Fibroblast of lung (primary cell): ENCODE measurements at regions not wholly inside any gene's neighbourhood (a gene's known extent, or its start where the extent isn't known, plus 50 kb on each side); places are given as distances from the start of the nearest gene placed in this dataset.

Experiments
- DNase-seq, 2 donors: peaks; one replicate each; pipeline versions ENCODE4 v3.0.0 to v3.0.0-alpha.2; 2010; ENCODE audit warnings: low read depth in 2 of 2
- H2AFZ ChIP-seq: 2 replicates; pipeline ENCODE4 v1.5.1; 2012; ENCODE audit warnings: low read length, control low read depth, inconsistent platforms
- H3K27ac ChIP-seq: 2 replicates; pipeline ENCODE4 v1.5.1; 2011; ENCODE audit warnings: low read length, control low read depth; ENCODE audit not compliant: insufficient read depth
- H3K27me3 ChIP-seq: 2 replicates; pipeline ENCODE4 v1.5.1; 2011; ENCODE audit warnings: mild to moderate bottlenecking, low read length; ENCODE audit not compliant: control insufficient read depth, insufficient read depth
- H3K36me3 ChIP-seq: 2 replicates; pipeline ENCODE4 v1.5.1; 2011; ENCODE audit warnings: low read length; ENCODE audit not compliant: control insufficient read depth, insufficient read depth
- H3K4me1 ChIP-seq: 2 replicates; pipeline ENCODE4 v1.5.1; 2011; ENCODE audit warnings: low read length; ENCODE audit not compliant: control insufficient read depth, insufficient read depth; ENCODE audit errors: extremely low read depth
- H3K4me2 ChIP-seq: 2 replicates; pipeline ENCODE4 v1.5.1; 2011; ENCODE audit warnings: low read length, control low read depth; ENCODE audit not compliant: insufficient read depth; ENCODE audit errors: extremely low read depth
- H3K4me3 ChIP-seq, 4 experiments: fragments of 200-600 bp in 1 of 4; sonication (generic) in 1 of 4; replicated peaks in 1 of 4; 2 replicates each; pipeline ENCODE4 v1.5.1; 2011 to 2016; ENCODE audit warnings: low read length in 4 of 4, low read depth in 3 of 4, mild to moderate bottlenecking in 3 of 4, control low read depth in 2 of 4, inconsistent platforms in 1 of 4, mixed read lengths in 1 of 4; ENCODE audit not compliant: insufficient read depth in 1 of 4; ENCODE audit errors: control extremely low read depth in 1 of 4
- H3K79me2 ChIP-seq: 2 replicates; pipeline ENCODE4 v1.5.1; 2012; ENCODE audit warnings: mild to moderate bottlenecking, low read length, inconsistent platforms; ENCODE audit not compliant: control insufficient read depth, insufficient read depth
- H3K9ac ChIP-seq: 2 replicates; pipeline ENCODE4 v1.5.1; 2011; ENCODE audit warnings: mild to moderate bottlenecking, low read length, control low read depth; ENCODE audit not compliant: insufficient read depth
- H3K9me3 ChIP-seq: 2 replicates; pipeline ENCODE4 v1.5.1; 2012; ENCODE audit warnings: low read depth, low read length; ENCODE audit not compliant: control insufficient read depth, insufficient read depth
- H4K20me1 ChIP-seq: 2 replicates; pipeline ENCODE4 v1.5.1; 2011; ENCODE audit warnings: low read length; ENCODE audit not compliant: control insufficient read depth, insufficient read depth; ENCODE audit errors: extremely low read depth
- EZH2 ChIP-seq: IDR thresholded peaks from 2 replicates; pipeline ENCODE4 v1.5.1; 2012; ENCODE audit warnings: low read length, control low read depth, mild to moderate bottlenecking; ENCODE audit errors: missing control alignments
- TF ChIP-seq, protein P1 (sequence below), 2 donors: IDR thresholded peaks in 1 of 2; conservative IDR thresholded peaks in 1 of 2; 1 replicate in 1 of 2; 2 replicates in 1 of 2; pipeline ENCODE4 v1.5.1; 2011 to 2012; ENCODE audit warnings: low read length in 2 of 2, control low read depth in 1 of 2, inconsistent platforms in 1 of 2, low read depth in 1 of 2, mild to moderate bottlenecking in 1 of 2

DNA sequence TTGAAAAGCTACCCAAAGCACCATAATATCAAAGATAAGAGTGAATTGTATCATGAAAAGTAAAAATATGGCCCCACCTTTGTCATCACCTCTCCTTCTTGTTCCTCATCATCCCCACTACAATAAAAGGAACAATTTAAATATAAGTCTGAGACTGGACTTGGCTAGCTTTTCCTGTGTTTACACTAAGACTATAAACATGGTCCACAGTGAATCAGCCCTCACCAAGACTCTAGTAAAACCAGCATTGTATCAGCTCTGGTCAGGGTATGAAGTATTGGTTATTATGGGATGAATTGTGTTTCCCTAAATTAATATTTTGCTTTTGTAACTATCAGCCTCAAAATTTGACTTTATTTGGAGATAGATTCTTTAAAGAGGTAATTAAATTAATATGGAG is 105.4 kb downstream of the SLC25A46 start:
- Histone ChIP-seq H3K4me3 (no peak overlapping the region), H3K4me2 (no peak overlapping the region), H3K36me3 (no peaks in the 10 kb centered on the region), H3K27ac (no peak overlapping the region), H3K9ac (no peak overlapping the region), H3K27me3 (no peaks in the 10 kb centered on the region), H4K20me1 (no peaks in the 10 kb centered on the region), H2AFZ (no peak overlapping the region), H3K9me3 (no peaks in the 10 kb centered on the region), H3K4me1 (no peaks in the 10 kb centered on the region), H3K79me2 (no peaks in the 10 kb centered on the region)
- TF ChIP-seq, protein P1, sequence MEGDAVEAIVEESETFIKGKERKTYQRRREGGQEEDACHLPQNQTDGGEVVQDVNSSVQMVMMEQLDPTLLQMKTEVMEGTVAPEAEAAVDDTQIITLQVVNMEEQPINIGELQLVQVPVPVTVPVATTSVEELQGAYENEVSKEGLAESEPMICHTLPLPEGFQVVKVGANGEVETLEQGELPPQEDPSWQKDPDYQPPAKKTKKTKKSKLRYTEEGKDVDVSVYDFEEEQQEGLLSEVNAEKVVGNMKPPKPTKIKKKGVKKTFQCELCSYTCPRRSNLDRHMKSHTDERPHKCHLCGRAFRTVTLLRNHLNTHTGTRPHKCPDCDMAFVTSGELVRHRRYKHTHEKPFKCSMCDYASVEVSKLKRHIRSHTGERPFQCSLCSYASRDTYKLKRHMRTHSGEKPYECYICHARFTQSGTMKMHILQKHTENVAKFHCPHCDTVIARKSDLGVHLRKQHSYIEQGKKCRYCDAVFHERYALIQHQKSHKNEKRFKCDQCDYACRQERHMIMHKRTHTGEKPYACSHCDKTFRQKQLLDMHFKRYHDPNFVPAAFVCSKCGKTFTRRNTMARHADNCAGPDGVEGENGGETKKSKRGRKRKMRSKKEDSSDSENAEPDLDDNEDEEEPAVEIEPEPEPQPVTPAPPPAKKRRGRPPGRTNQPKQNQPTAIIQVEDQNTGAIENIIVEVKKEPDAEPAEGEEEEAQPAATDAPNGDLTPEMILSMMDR (conservative IDR thresholded peaks at IDR 0.05 in 1 of 2, IDR thresholded peaks at IDR 0.05 in 1 of 2; ENCODE audit: low read depth in 1 of 2, low read length in 2 of 2), result no peak
- TF ChIP-seq EZH2, result no peak
- peak in 1 of 2 donors; percentile 41 for DNase-seq

DNA sequence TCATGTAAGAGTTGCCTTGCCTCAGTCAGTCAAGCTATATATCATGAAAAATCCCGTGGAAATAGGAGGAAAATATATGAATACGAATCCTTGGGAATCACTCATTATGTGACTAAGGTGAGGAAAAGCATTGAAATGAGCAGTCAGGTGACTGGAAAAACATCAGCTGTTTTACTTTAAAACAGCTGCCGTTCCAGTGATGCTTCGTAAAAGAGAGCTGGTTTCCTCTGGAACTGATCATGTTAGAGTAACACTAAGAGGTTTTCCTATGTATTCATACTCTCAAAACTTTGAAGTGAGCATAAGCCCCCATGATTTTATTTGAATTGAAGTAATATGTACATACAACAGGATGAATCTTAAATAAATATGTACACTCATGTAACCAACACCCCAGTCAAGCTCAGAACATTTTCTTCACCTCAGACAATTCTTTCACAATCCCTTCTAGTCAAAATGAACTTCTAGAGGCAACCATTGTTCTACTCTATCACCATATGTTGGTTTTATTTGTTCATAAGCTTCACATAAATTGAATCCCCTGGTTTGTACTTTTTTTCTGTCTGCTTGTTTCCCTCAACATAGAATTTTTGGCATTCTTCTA is 107.7 kb downstream of the SLC25A46 start:
- H3K9ac ChIP-seq, result no peak overlapping the region
- H3K79me2 ChIP-seq, result no peaks in the 10 kb centered on the region
- no peaks in the 10 kb centered on the region for H4K20me1 ChIP-seq
- H3K9me3 ChIP-seq, result no peaks in the 10 kb centered on the region
- no peak overlapping the region for H2AFZ ChIP-seq
- no peak overlapping the region for H3K27ac ChIP-seq
- TF ChIP-seq, protein P1 (conservative IDR thresholded peaks at IDR 0.05 in 1 of 2, IDR thresholded peaks at IDR 0.05 in 1 of 2; ENCODE audit: low read depth in 1 of 2, low read length in 2 of 2), result no peak
- no peak for TF ChIP-seq EZH2
- H3K36me3 ChIP-seq, result no peaks in the 10 kb centered on the region
- H3K27me3 ChIP-seq, result no peaks in the 10 kb centered on the region
- no peaks in the 10 kb centered on the region for H3K4me1 ChIP-seq
- no peak overlapping the region for H3K4me3 ChIP-seq
- DNase-seq, result no peak
- H3K4me2 ChIP-seq, result no peak overlapping the region

DNA sequence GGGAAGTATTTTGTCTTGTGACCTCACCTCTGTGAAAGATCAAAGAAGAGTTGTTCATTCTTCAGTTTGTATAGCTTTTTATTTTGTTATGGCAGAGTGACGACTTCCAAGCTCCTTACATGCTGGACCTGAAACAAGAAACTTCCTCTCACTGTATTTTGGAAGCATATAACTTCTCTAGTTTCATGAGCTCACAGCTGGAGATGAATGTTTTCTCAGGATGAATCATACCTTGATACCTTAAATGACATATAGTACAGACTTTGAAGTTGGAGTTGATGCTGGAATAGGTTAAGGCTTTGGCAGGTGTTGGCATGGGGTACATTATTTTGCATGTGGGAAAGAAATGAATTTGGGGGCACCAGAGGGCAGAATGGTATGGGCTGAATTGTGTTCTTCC is 112.5 kb downstream of the SLC25A46 start:
- H3K36me3 ChIP-seq, result no peaks in the 10 kb centered on the region
- H2AFZ ChIP-seq, result no peak overlapping the region
- no peak overlapping the region for H3K4me2 ChIP-seq
- no peak overlapping the region for H3K9ac ChIP-seq
- peak in 1 of 2 donors; percentile 34 for DNase-seq
- H3K79me2 ChIP-seq, result no peaks in the 10 kb centered on the region
- no peak overlapping the region for H3K27ac ChIP-seq
- TF ChIP-seq EZH2, result no peak
- TF ChIP-seq, protein P1 (conservative IDR thresholded peaks at IDR 0.05 in 1 of 2, IDR thresholded peaks at IDR 0.05 in 1 of 2; ENCODE audit: low read depth in 1 of 2, low read length in 2 of 2), result no peak
- H3K4me1 ChIP-seq, result peaks cover 7% of the 10 kb centered on the region
- H3K4me3 ChIP-seq, result no peak overlapping the region
- no peaks in the 10 kb centered on the region for H3K27me3 ChIP-seq
- no peaks in the 10 kb centered on the region for H3K9me3 ChIP-seq
- H4K20me1 ChIP-seq, result no peaks in the 10 kb centered on the region
